Smooth muscle cell (in vitro differentiated cells): ENCODE measurements at regions not wholly inside any gene's neighbourhood (a gene's known extent, or its start where the extent isn't known, plus 50 kb on each side); places are given as distances from the start of the nearest gene placed in this dataset.

ENCODE experiments used
- DNase-seq: peaks from one replicate; lab custom pipeline; 2025; ENCODE audit not compliant: unreplicated experiment; lab: John Stamatoyannopoulos, UW
- H2AFZ ChIP-seq: fragments of 200-600 bp; sonication (generic); 2 replicates; pipeline ENCODE4 v1.6.0; 2016; ENCODE audit warnings: antibody characterized with exemption, low read depth, mild to moderate bottlenecking
- H3F3A ChIP-seq: fragments of 200-600 bp; sonication (generic); 2 replicates; pipeline ENCODE4 v1.6.0; 2017; ENCODE audit warnings: antibody characterized with exemption, low read depth
- H3K27ac ChIP-seq: fragments of 200-600 bp; sonication (generic); 2 replicates; pipeline ENCODE4 v1.5.1; 2016; ENCODE audit warnings: low read depth, mild to moderate bottlenecking
- H3K27me3 ChIP-seq: fragments of 200-600 bp; sonication (generic); 2 replicates; pipeline ENCODE4 v1.6.1; 2016; ENCODE audit warnings: low read depth, mild to moderate bottlenecking
- H3K36me3 ChIP-seq: fragments of 200-600 bp; sonication (generic); 2 replicates; pipeline ENCODE4 v1.5.1; 2016; ENCODE audit warnings: low read depth
- H3K4me1 ChIP-seq: fragments of 200-600 bp; sonication (generic); 2 replicates; pipeline ENCODE4 v1.5.1; 2016; ENCODE audit warnings: low read depth
- H3K4me2 ChIP-seq: fragments of 200-600 bp; sonication (generic); 2 replicates; pipeline ENCODE4 v1.6.0; 2016; ENCODE audit warnings: mild to moderate bottlenecking
- H3K4me3 ChIP-seq: fragments of 200-600 bp; sonication (generic); 2 replicates; pipeline ENCODE4 v1.5.1; 2016; ENCODE audit warnings: mild to moderate bottlenecking
- H3K79me2 ChIP-seq: fragments of 200-600 bp; sonication (generic); 2 replicates; pipeline ENCODE4 v1.6.0; 2016; ENCODE audit warnings: low read depth, mild to moderate bottlenecking
- H3K9ac ChIP-seq: fragments of 200-600 bp; sonication (generic); 2 replicates; pipeline ENCODE4 v1.6.0; 2016; ENCODE audit warnings: low read depth
- H3K9me3 ChIP-seq: fragments of 200-600 bp; sonication (generic); replicated peaks from 2 replicates; pipeline ENCODE4 v1.5.1; 2016; ENCODE audit warnings: low read depth
- H4K20me1 ChIP-seq: fragments of 200-600 bp; sonication (generic); 2 replicates; pipeline ENCODE4 v1.6.0; 2016; ENCODE audit warnings: low read depth
- WGBS: methylation state at CpG from one replicate; pipeline ENCODE4 v1.1.7; 2016; ENCODE audit warnings: low lambda C conversion rate; 5-methylcytosine and 5-hydroxymethylcytosine counted together
- TF ChIP-seq, protein P1 (sequence below): fragments of 200-600 bp; sonication (generic); IDR thresholded peaks from 2 replicates; pipeline ENCODE4 v1.5.1; 2017; ENCODE audit warnings: borderline replicate concordance, mild to moderate bottlenecking, antibody characterized with exemption; ENCODE audit not compliant: insufficient read depth, poor library complexity, severe bottlenecking

- H3K36me3 ChIP-seq = no peaks in the 10 kb centered on the region
- no peak for DNase-seq
- no peaks in the 10 kb centered on the region for H3K9me3 ChIP-seq
- H3K27ac ChIP-seq = no peak overlapping the region
- no peak overlapping the region for H3K4me3 ChIP-seq
- H3K4me2 ChIP-seq = no peak overlapping the region
- H3K79me2 ChIP-seq = no peaks in the 10 kb centered on the region
- no peaks in the 10 kb centered on the region for H3K4me1 ChIP-seq
- no peaks in the 10 kb centered on the region for H4K20me1 ChIP-seq
- H2AFZ ChIP-seq = no peak overlapping the region
- H3F3A ChIP-seq = no peaks in the 10 kb centered on the region
- H3K27me3 ChIP-seq = no peaks in the 10 kb centered on the region
- H3K9ac ChIP-seq = no peak overlapping the region
- TF ChIP-seq, protein P1, sequence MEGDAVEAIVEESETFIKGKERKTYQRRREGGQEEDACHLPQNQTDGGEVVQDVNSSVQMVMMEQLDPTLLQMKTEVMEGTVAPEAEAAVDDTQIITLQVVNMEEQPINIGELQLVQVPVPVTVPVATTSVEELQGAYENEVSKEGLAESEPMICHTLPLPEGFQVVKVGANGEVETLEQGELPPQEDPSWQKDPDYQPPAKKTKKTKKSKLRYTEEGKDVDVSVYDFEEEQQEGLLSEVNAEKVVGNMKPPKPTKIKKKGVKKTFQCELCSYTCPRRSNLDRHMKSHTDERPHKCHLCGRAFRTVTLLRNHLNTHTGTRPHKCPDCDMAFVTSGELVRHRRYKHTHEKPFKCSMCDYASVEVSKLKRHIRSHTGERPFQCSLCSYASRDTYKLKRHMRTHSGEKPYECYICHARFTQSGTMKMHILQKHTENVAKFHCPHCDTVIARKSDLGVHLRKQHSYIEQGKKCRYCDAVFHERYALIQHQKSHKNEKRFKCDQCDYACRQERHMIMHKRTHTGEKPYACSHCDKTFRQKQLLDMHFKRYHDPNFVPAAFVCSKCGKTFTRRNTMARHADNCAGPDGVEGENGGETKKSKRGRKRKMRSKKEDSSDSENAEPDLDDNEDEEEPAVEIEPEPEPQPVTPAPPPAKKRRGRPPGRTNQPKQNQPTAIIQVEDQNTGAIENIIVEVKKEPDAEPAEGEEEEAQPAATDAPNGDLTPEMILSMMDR = no peak
Observed at GRCh38 chr9:11320989-11321388, 708.2 kb upstream of the PTPRD start.

DNA sequence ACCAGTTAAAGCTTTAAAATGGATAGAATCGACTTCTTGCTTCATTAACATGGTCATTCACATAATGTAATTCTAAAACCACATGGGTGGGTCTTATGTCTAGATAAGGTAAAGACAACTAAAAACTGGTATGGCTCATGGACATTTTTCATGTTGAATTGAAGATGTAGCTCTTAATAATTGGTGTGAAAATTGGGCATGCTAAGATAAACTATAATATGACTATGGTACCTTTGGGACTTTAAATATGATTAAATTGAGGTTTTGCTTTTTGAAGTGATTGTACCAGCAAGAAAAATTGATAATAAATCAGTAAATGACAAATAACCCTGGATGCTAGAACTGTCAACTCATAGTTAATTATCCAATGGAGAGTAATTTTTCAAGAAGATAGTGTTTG lies 710.7 kb upstream of the PTPRD start:
- H3K9ac ChIP-seq = no peak overlapping the region
- H3K79me2 ChIP-seq = no peaks in the 10 kb centered on the region
- H3F3A ChIP-seq = no peaks in the 10 kb centered on the region
- no peaks in the 10 kb centered on the region for H3K36me3 ChIP-seq
- H2AFZ ChIP-seq = no peak overlapping the region
- no peak for DNase-seq
- H4K20me1 ChIP-seq = no peaks in the 10 kb centered on the region
- WGBS = 75% methylated on average over 1 of the region's 1 CpG
- no peaks in the 10 kb centered on the region for H3K9me3 ChIP-seq
- no peaks in the 10 kb centered on the region for H3K4me1 ChIP-seq
- TF ChIP-seq, protein P1 = no peak
- no peak overlapping the region for H3K4me2 ChIP-seq
- H3K27ac ChIP-seq = no peak overlapping the region
- H3K4me3 ChIP-seq = no peak overlapping the region
- no peaks in the 10 kb centered on the region for H3K27me3 ChIP-seq

DNA sequence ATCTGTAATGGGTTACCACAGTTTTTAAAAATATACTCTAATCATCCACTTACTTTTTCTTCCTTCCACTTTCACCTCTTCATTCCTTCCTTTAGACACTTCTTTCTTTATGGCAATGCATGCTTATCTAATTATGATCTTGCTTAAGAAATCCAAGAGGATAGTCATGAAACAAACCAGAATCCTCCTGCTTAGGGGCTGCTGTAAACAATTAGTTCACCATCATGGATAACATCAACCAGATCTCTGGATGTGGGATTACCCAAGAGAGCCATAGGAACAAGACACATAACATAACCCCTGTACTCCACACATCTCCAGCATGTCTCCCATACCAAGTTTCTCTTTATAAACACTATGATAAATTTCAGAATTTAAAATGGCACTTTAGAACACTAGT lies 713.4 kb upstream of the PTPRD start:
- Histone ChIP-seq H3K79me2 (no peaks in the 10 kb centered on the region), H3K27ac (no peak overlapping the region), H3K9ac (no peak overlapping the region), H3K4me3 (no peak overlapping the region), H3K36me3 (no peaks in the 10 kb centered on the region), H3K27me3 (no peaks in the 10 kb centered on the region), H2AFZ (peak overlapping the region; percentile 43), H3K9me3 (no peaks in the 10 kb centered on the region), H3F3A (no peaks in the 10 kb centered on the region), H3K4me2 (no peak overlapping the region), H4K20me1 (no peaks in the 10 kb centered on the region), H3K4me1 (no peaks in the 10 kb centered on the region)
- TF ChIP-seq, protein P1 = no peak
- no peak for DNase-seq

GRCh38 chr9:11328326-11328725 lies 715.5 kb upstream of the PTPRD start:
- Histone ChIP-seq H2AFZ (no peak overlapping the region), H3K4me2 (no peak overlapping the region), H3K27me3 (no peaks in the 10 kb centered on the region), H3F3A (no peaks in the 10 kb centered on the region), H3K36me3 (no peaks in the 10 kb centered on the region), H3K4me1 (no peaks in the 10 kb centered on the region), H3K27ac (no peak overlapping the region), H3K79me2 (no peaks in the 10 kb centered on the region), H3K9ac (no peak overlapping the region), H3K4me3 (no peak overlapping the region), H3K9me3 (no peaks in the 10 kb centered on the region), H4K20me1 (no peaks in the 10 kb centered on the region)
- TF ChIP-seq, protein P1 = no peak
- 91% methylated on average over 6 of the region's 6 CpGs for WGBS
- DNase-seq = no peak
